ENCODE measurements at regions not wholly inside any gene's neighbourhood (a gene's known extent, or its start where the extent isn't known, plus 50 kb on each side); places are given as distances from the start of the nearest gene placed in this dataset.

- no peak for TF ChIP-seq CTCF (IDR thresholded peaks at IDR 0.05; ENCODE audit: insufficient read depth, low read length, poor library complexity, severe bottlenecking)
- TF ChIP-seq EZH2phosphoT487 (conservative IDR thresholded peaks at IDR 0.05; ENCODE audit: low read length): no peak
Measured at GRCh38 chr6:154919806-154920205, 75.3 kb upstream of the TIAM2 start.
